ENCODE measurements at regions not wholly inside any gene's neighbourhood (a gene's known extent, or its start where the extent isn't known, plus 50 kb on each side); places are given as distances from the start of the nearest gene placed in this dataset.

DNA sequence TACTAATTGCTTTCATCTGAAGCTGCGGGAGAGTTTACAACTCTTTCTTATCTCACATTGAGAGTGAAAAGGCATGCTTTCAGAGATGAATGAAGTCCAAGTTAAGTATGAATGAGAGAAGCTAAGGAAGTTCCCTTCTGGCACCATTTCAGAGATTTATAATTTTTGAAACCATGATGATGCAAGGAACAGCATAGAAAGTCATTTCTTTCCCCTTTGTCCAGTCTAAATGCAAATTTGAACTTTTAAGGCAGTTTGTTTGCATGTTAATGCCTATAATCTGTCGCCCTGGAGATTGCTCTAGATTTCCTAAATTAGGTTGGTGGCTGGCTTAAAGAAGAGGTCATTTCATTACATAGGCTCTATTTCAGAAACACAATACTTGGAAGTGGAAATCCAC, 594.8 kb upstream of the GOT2 start:
- no peak for DNase-seq (ENCODE audit: low spot score)

DNA sequence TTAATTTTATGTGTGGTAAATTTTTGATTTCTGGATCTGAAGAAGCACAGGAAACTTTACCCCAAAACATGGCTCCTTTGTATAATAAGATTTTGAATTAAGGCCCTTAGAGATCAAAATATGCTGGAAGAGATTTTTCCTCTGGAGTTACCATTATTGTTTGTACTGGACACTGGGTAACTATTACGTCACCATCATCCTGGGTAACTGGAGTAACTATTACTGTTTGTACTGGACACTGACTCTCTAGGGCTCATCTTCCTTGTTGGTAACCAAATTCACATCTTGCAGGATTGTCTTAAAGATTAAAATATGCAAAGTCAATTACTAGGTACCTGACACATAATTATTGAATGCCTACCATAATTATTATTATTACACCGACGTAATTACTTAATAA, 593.8 kb upstream of the GOT2 start:
- no peak for DNase-seq (ENCODE audit: low spot score)

DNA sequence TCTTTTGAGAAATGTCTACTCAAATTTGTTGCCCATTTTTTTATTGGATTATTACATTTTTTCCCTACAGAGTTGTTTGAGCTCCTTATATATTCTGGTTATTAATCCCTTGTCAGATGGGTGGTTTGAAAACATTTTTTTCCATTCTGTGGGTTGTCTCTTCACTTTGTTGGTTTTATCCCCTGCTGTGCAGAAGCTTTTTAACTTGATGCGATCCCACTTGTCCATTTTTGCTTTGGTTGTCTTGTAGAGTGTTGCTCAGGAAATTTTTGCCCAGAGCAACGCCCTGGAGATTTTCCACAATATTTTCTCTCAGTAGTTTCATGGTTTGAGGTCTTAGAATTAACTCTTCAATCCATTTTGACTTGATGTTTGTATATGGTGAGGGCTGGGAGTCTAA, 592.8 kb upstream of the GOT2 start:
- DNase-seq (ENCODE audit: low spot score): no peak

DNA sequence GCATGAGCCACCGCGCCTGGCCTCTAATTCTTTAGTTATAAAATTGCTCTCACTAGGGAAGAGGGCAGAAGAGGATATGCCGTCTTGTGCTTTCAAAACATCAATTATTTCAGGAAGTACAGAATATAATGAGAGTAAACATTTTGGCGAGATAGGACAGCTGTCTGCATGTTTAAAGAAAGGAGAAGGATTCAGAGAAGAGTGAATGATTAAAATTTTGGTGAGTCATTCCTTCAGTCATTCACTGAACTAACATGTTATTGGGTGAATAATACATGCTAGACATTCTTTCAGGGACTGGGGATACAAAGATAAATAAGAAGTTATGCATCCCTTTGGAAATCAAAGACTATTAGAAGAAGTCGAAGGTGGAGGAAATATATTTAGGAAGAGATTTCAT, 590.3 kb upstream of the GOT2 start:
- no peak for DNase-seq (ENCODE audit: low spot score)

DNA sequence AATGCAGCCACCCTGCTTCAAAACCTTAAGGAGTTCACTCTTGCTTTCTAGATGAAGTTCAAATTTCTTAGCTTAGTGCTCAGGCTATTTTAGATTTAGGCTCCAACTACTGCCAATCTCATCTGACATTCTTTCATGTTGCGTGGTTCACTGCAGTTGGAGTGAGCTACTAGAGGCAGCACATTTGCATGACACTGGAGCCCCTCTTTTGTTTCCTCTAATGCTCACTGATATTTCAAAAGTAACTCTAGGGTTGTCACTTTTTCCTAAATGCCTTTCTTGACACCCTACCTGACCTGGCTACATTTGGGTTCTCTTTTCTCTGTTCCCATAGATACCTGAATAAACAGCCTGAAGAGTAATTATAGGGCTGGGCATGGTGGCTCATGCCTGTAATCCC, 586.5 kb upstream of the GOT2 start:
- DNase-seq (ENCODE audit: low spot score): no peak

DNA sequence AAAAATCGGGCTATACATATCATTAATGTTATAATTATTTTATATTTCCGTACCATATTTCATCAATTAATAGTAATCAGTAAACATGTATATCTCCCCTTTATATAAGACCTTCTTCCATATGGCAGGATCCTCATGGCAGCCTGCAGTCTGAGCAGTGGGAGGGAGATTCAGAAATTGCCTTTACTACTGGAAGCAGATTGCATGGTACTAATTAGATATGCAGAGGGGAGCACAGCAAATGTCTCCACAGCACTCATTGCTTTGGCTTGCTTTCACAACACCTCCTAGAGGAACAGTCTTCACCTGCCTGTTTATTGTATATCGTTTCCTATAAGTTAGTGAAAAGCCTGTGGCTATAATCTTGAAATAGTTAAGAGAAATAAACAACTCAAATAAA, 585.8 kb upstream of the GOT2 start:
- no peak for DNase-seq (ENCODE audit: low spot score)

DNA sequence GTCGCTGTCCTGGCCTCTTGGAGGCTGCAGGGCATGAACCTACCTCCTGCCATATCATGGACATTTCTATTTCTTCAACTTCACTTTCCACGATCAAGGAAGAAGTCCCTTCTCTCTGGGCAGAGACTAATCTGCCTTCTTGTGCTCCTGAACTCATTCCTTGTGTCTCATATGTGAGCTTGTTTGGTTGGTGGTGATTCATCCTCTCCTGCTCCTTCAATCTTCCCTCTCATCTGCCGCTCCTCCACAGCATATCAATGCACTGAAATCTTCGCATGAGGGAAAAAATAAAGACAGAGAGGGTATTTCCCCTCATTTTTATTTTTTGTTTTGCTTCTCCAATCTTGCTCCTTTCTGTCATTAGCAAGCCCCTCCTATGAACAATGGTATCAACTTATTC, 571.7 kb upstream of the GOT2 start:
- no peak for DNase-seq (ENCODE audit: low spot score)

DNA sequence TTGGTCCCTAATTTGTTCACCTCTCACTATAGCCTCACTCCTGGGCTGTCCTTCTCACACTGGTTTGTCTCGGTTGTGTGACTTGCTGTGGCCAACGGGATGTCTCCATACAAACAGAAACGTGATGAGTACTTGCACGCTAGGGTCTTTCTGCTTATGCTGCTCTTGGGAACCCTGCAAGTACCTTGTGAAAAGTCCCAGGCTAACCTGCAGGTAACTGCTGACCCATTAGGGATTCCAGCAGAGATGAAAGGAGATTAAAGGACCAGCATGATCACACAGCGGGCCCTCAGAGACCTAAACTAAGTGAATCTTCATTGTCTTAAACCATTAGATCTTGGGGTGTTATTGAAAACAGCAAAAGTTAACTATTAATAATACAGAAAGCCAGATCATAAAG, 562.8 kb upstream of the GOT2 start:
- DNase-seq (ENCODE audit: low spot score): no peak

DNA sequence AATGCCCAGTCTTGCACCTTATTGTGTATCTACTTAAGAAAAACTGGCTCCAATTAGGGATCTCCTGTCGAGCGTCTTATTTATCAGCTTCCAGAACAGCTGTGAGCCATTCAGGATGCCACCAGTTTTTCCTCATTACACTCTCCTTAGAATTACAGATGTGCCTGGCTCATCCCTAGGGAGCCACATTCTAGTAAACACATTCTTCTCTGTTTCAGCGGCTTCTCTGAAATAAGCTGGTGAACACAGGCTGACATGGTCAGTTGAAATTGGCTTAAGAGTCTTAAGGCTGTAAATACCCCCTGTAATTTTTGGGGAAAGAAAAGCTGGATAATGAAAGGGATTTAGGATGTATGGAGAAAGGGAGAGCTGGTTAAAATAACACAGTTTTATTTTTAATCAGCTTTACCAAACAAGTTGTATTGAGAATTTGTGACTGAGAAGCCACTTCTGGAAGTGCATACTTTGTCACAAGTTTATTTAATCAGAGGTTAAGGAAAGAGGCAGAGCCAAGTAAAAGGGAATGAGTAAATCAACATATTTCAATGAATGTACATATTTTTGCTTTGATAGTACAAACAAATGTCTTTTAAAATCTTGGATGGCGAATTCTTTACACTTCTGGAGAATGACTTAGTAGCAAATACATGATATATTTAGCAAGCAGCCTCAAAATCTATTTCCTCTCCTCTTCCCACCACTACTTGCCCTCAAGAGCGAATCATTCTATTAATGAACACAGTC, 562.0 kb upstream of the GOT2 start:
- peak; percentile 60 for DNase-seq (ENCODE audit: low spot score)

DNA sequence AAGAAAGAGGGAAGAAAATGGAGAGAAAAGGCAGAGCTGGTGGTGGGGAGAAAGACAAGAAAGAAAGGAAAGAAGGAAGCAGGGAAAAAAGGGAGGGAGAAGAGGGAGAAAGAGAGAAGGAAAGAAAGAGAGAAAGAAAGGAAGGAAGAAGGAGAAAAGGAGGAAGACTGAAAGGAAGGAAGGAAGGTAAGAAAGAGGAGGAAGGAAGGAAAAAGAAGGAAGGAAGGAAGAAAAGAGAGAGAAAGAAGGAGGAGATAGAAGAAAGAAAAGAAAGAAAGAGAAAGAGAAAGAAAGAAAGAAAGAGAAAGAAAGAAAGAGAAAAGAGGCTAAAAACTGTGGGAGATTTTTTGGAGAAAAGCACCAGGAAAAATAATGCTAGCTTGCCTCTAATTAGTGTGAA, 561.4 kb upstream of the GOT2 start:
- no peak for DNase-seq (ENCODE audit: low spot score)

DNA sequence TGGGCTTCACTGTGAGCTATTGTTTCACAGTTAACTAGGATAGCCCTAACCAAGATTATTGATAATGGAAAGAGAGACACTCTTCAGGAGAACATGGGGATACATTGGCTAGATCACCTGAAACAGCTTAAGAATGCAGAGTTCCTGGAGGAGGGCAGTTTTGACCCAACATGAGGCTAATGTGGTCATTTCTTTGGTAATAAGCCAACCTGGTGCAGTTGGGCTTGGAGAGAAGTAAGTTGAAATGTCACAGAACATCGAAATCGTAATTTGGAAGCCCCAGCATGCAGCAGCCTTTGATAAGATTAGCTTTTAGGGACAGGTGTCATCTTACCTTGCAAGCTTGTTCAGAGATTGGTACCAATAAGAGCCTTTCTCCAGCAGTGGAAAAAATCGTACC, 556.6 kb upstream of the GOT2 start:
- DNase-seq (ENCODE audit: low spot score): no peak

DNA sequence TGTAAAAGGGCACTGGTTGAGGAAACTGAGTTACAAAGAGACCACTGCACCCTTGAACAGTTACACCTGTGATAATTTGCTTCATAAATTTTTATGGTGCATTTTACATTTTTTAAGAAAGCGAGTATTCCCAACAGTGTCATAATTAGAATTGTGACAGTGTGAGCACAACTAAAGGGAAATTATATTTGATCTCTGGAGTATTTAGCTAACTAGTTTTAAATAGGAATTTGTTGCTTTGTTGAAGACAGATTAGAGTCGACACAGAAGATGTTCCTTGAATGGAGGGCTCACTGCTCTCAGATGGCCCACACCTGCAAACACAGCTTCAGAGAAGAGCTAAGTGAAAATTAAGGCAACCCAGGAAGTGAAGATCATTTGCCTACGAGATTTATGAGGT, 555.0 kb upstream of the GOT2 start:
- no peak for DNase-seq (ENCODE audit: low spot score)

DNA sequence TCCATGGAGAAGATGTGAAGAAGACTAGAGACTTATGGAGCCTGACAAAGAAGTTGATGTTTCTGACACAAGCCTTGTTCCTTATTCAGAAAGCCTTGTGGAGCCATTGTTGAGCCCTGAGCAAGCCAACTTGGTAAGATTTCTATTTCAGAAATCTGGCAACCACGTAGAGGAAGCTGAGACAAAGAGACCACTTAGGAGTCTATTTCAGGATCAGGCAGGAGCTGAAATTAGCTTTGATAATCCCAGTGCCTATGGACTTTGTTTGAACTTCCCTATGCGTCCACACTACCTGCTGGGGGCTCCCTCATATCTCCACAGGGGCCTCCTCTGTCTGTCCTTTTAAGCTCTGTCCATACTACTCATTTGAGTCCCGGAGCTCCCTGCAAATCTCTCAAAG, 540.0 kb upstream of the GOT2 start:
- no peak for DNase-seq (ENCODE audit: low spot score)

DNA sequence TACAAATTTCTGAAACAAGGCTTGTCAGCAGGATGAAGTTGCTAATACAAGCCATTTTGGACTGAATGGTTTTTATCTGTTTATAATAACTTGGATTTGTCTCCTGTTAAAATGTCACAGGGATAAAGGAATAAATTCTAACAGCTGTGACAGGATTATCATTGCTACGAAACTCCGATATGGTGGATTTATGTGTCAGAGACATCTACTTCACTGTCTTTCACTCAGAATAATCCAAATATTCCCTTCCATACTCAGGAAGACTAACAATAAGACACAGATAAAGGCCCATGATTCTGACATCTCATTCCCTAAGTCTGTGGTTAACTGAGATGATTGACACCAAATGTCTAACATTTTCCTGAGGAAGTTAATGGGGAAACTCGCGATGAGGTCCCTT, 529.8 kb upstream of the GOT2 start:
- no peak for DNase-seq (ENCODE audit: low spot score)

DNA sequence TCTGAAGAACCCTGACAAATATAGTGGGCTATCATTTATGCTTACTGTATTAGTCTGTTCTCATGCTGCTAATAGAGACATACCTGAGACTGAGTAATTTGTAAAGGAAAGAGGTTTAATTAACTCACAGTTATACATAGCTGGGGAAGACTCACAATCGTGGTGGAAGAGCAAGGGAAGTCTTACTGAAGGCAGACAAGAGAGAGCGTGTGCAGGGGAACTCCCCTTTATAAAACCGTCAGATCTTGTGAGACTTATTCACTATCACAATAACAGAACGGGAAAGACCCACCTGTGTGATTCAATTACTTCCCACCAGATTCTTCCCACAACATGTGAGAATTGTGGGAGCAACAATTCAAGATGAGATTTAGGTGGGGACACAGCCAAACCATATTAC, 526.8 kb upstream of the GOT2 start:
- no peak for DNase-seq (ENCODE audit: low spot score)

DNA sequence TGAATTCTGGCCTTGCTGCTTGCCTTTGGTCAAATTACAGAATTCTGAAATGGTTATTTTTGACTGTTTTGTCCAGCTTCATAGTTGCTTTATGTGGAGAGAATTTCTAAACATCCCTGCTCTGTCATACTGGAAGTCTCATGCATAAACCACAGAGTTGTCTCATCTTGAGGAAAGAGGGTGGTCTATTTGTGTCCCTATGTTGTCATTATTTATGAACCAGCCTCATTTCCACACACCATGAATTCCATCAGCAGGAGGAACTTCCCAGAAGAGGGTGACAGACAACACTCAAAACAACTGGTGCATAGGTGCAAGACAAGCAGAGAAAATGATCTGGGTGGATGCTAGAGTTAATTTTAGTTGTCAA, 525.8 kb upstream of the GOT2 start:
- DNase-seq (ENCODE audit: low spot score): no peak

DNA sequence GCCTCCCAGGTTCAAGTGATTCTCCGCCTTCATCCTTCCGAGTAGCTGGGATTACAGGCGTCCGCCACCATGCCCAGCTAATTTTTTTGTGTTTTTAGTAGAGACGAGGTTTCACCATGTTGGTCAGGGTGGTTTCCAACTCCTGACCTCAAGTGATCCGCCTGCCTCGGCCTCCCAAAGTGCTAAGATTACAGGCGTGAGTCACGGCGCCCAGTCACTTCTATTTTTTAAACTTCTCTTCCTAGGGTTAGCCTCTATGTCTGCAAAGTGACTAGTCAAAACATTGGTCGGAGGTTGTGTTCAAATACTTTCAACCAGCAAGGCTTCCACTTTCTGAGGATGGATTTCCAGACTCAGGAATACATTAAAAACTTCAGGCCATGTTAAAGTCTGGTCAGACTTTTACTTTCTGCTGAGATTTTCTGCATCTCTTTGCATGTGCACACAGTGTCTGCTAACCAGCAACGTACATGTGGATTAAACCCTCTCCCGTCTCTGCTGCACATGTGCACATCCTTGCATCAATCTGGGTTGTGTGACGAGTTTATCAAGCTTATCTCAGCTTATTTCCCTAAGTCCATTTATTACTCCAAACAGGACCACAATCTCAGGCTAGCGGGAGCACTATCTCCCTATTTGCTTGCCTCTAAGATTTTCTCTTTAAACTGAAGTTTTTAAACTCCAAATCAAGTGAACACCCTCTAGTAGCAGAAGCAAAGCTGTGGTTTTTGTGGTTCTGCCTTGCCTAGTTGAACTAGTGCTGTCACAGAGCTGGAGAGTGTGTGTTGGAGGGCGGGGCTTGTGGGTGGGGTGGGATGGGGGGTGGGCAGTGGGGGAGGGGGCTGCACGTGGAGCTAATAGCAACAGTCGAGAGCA, 525.2 kb upstream of the GOT2 start:
- DNase-seq (ENCODE audit: low spot score): no peak

DNA sequence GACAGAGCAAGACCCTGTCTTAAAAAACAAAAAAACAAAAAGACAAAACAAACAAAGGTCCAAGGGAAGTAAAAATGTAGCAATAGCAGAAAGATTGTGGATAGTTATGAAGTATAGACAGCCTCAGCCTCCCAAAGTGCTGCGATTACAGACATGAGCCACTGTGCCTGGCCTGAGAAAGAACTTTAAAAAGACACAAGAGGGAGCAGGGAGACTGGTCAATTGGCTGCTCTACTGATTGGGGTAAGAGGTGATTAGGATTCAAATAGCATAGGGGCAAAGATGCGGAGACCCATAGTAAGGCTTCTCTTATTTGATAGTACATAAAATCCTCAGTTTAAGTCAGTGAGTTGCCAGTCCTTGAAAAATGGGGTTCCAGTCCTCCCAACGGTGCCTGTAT, 518.2 kb upstream of the GOT2 start:
- no peak for DNase-seq (ENCODE audit: low spot score)

DNA sequence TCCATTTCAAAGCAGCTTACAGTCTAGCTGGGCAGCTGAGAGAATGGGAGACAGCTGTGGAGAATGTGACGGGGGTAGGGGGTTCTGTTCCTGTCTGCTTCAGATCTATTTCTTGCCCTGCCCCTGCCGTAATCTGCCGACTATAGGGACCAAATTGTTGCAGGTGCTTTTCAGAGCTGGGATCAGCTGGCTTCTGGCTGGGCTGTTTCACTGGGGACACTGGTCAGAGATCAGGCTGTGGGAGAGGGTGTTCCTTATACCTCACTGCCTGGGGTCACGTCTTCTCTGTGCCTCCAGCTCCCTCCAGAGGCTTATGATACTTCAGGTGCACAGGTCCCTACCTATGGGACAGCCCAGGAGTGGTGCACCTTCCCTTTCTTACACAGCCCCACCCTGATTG, 514.9 kb upstream of the GOT2 start:
- DNase-seq (ENCODE audit: low spot score): peak; percentile 43

DNA sequence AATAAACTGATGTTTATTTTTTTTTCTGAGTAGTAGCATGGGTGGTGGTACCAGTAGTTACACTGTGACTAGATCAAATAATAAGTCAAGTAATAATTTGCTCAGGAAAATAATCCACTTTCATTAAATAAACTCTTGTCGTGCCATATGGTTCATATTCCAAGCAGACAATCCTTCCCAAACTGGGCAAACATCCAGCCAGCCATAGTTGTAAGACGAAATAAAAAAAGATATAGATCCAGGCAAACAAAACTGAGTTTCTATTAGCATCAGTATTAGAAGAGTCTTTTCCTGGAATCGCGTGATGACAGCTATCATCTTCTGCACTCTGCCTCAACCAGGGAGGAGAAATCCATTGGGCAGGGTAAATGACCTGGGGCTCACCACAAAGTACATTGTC, 508.4 kb upstream of the GOT2 start:
- no peak for DNase-seq (ENCODE audit: low spot score)

DNA sequence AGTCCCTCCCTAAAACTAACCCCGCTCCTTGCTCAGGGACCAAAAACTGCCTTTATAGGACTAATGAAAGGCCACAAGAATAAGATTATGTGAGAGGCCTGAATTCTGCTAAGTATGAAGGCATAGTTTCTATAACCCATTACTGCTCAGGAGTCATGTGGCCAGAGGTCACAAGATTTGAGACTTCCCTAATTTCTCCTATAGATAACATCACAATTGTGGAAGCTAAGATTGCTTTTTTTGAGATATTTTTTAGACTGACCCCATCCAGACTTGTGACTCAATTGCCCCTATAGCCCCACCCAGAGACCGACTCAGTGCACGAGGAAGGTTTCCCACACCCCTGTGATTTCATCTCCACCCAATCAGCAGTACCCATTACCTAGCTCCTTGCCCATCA, 504.1 kb upstream of the GOT2 start:
- DNase-seq (ENCODE audit: low spot score): no peak

DNA sequence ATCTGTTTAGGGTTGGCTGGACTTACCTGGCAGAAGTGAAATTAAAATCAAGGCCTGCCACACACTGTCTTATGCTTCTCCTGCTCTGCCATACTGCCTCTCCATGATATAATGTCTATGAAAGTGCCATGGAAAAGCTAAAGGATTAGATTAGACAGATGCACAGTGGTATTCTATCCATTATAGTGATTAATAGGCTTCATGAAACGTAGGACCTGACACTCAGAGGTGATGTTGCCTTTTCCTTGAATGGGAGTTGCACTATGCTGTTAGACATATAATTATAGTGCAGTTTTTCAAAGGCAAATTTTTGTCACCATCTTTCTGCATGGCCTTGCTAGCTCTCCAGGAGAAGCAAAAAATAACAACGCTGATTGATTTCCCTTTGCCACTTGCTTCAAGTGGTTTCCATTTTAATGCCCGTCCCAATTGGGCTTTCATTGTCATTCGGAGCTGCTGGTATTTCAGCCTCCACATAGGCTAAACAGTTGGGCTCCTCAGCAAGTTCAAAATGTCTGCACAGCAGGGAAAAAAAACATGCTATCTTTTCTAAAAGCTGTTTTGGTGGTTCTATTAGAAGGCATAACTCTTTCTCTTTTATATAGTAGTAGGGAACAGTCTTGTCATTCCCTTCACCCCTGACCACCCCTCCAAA, 502.8 kb upstream of the GOT2 start:
- no peak for DNase-seq (ENCODE audit: low spot score)

DNA sequence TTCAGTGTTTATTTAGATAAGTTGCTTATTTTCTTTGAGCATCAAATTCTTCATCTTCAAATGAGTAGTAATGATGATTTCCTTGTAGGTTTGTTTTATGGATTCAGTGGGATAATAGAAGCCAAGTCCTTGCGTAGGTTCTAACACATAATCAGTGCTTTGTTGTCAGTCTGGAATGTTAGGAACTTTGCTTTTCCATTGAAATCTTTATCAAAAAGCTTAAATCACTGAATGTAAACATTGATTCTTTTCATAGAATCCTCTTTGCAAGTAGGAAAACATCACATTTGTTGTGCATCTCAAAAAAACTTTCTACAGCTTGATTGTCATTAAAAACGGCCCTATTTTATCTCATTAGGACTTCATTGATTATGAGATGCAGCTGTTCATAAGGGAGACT, 490.3 kb upstream of the GOT2 start:
- no peak for DNase-seq (ENCODE audit: low spot score)

All from ecto neural progenitor cell (in vitro differentiated cells).